Small intestine (tissue), 7 donors: ENCODE measurements at regions not wholly inside any gene's neighbourhood (a gene's known extent, or its start where the extent isn't known, plus 50 kb on each side); places are given as distances from the start of the nearest gene placed in this dataset.

Source experiments
- DNase-seq, 2 donors: peaks; one replicate each; pipeline versions ENCODE4 v3.0.0 to v3.0.0-alpha.2; 2013
- FAIRE-seq: peaks from 2 replicates; lab custom pipeline; 2012; peaks lifted over from hg19 to GRCh38; lab: Jason Lieb, UNC
- H3K27ac ChIP-seq, 3 donors: one replicate each; pipeline ENCODE4 v1.5.1; 2013; ENCODE audit warnings: low read length in 2 of 3, mild to moderate bottlenecking in 2 of 3, control low read depth in 1 of 3, inconsistent platforms in 1 of 3, low read depth in 1 of 3, moderate library complexity in 1 of 3
- H3K27me3 ChIP-seq, 3 donors: one replicate each; pipeline ENCODE4 v1.6.1; 2013; ENCODE audit warnings: low read length in 3 of 3, inconsistent platforms in 1 of 3; ENCODE audit not compliant: control insufficient read depth in 3 of 3, insufficient read depth in 3 of 3
- H3K36me3 ChIP-seq, 3 donors: one replicate each; pipeline ENCODE4 v1.6.1; 2013; ENCODE audit warnings: low read length in 3 of 3, inconsistent platforms in 1 of 3, low read depth in 1 of 3, mild to moderate bottlenecking in 1 of 3, moderate library complexity in 1 of 3; ENCODE audit not compliant: control insufficient read depth in 3 of 3, insufficient read depth in 2 of 3
- H3K4me1 ChIP-seq, 3 donors: one replicate each; pipeline ENCODE4 v1.6.1; 2013; ENCODE audit warnings: low read length in 2 of 3, inconsistent platforms in 1 of 3, low read depth in 1 of 3, mild to moderate bottlenecking in 1 of 3, moderate library complexity in 1 of 3; ENCODE audit not compliant: control insufficient read depth in 3 of 3, insufficient read depth in 2 of 3
- H3K4me3 ChIP-seq, 3 donors: one replicate each; pipeline ENCODE4 v1.5.1; 2013; ENCODE audit warnings: low read length in 3 of 3, control low read depth in 1 of 3, inconsistent platforms in 1 of 3, low read depth in 1 of 3, mild to moderate bottlenecking in 1 of 3, moderate library complexity in 1 of 3
- H3K9me3 ChIP-seq, 2 donors: one replicate each; pipeline ENCODE4 v1.6.1; 2013; ENCODE audit warnings: low read depth in 1 of 2, low read length in 1 of 2; ENCODE audit not compliant: control insufficient read depth in 2 of 2, insufficient read depth in 1 of 2
- WGBS, 3 donors: extraction: QIAGEN DNeasy Blood & Tissue Kit; methylation state at CpG; one replicate each; pipeline ENCODE4 v1.1.7; 2013; 5-methylcytosine and 5-hydroxymethylcytosine counted together
- donor health status: healthy with polysubstance abuse.
- donor health status: control.
- donor health status: control.
- donor health status: Bipolar disorder and iron deficiency.
- donor health status: healthy.

DNA sequence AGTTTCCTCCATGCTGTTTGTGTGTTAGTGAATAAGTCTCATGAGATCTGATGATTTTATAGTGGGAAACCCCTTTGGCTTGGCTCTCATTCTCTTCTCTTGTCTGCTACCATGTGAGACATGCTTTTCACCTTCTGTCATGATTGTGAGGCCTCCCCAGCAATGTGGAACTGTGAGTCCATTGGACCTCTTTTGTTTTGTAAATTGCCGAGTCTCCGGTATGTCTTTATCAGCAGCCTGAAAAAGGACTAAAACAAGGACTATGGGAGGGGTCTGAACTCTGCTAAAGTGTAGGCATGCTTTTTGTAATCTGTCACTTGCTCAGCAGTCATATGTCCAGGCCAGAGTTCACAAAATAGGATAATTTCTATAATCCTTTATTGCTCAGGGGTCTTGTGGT, 164.0 kb upstream of the SNX7 start:
- no peak overlapping the region for H3K27ac ChIP-seq

DNA sequence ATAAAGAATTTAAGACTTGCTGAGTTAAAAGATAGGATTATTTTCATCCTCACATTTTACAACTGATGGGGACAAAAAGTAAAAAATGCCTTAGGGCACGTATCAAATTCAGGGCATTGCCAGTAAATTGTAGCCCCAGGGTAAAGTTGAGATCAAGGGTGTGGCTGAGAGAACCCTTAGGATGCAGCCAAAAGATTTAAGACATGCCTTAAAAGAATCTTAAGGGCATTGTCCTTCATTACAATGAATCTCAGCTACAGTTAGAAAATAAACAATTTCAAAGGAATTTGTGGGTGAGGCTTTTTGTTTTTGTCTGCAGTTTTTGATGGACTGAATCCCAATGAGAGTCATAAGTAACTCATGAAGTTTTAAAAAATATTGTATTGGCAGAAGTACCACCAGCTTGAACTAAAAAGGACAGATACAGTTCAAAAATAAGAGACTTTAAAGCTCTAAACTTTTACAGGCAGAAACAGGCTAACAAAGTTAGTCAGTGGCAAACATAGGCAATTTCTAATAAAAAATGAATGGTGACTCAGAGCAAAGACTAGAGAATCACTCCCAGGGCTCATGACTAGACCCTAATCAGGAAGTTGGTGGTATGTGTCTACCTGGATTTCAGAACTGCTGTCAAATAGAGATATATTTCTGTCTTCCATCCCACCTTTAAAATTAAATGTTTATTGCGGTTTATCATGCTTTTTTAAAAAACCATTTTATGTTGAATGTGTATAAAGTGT, 165.1 kb upstream of the SNX7 start:
- Histone ChIP-seq H3K27ac (no peak overlapping the region), H3K4me1 (no peaks in the 10 kb centered on the region), H3K9me3 (no peaks in the 10 kb centered on the region), H3K27me3 (peaks cover 0 to 3% (median 2%) of the 10 kb centered on the region in 3 donors), H3K36me3 (no peaks in the 10 kb centered on the region), H3K4me3 (no peak overlapping the region)
- WGBS, 3 donors = 75 to 81% (median 78%) methylated on average over 2 of the region's 2 CpGs
- FAIRE-seq (no peak), DNase-seq (no peak)

More for the DNA sequence above, 164.0 kb upstream of the SNX7 start:
- DNase-seq = no peak
- H3K36me3 ChIP-seq = no peaks in the 10 kb centered on the region
- 89 to 92% (median 90%) methylated on average over 2 of the region's 2 CpGs for WGBS, 3 donors
- H3K4me3 ChIP-seq = no peak overlapping the region
- no peaks in the 10 kb centered on the region for H3K4me1 ChIP-seq
- no peaks in the 10 kb centered on the region for H3K9me3 ChIP-seq
- no peak for FAIRE-seq
- peaks cover 0 to 3% (median 2%) of the 10 kb centered on the region in 3 donors for H3K27me3 ChIP-seq

DNA sequence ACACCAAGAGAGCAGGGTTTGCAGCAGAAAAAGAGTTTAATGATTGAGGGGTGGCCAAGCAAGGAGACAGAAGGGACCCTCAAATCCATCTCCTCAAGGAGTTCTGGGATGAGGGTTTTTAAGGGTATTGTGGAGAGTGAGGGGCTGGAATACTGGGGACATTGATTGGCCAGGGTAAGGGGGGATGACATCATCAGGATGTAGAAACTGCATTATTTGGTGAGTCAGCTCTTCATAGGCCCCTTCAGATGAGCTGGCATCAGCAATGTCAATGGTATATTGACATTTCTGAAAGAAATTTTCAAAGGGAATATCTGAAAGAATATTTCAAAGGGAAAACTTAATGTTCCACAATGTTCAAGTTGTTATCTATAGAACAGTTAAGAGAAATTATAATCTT, 168.1 kb upstream of the SNX7 start:
- Histone ChIP-seq H3K27ac (no peak overlapping the region), H3K4me3 (no peak overlapping the region), H3K9me3 (no peaks in the 10 kb centered on the region), H3K4me1 (no peaks in the 10 kb centered on the region), H3K27me3 (peaks cover 0 to 3% (median 0%) of the 10 kb centered on the region in 3 donors), H3K36me3 (no peaks in the 10 kb centered on the region)
- FAIRE-seq (no peak), DNase-seq (no peak)

DNA sequence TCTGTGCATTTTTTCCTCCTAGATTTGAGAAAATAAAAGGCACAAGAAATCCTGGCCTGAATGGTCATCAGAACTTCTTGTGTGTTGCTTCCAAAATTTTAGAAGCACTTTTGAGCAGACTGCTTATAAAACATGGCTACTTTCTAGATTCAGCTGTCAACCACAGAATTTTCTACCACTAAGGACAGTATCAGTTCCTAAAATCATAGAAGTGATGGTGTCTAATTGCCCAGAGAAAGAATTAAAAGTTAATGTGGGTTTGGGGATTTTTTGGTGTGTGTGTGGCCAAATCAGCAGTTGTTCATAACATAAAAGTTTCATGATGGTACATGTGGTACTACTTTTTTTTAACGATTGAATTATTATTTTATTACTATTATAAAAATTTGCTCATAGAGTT, 171.4 kb upstream of the SNX7 start:
- WGBS, 3 donors = 72 to 86% (median 78%) methylated on average over 1 of the region's 1 CpG
- H3K27me3 ChIP-seq = peaks cover 0 to 3% (median 0%) of the 10 kb centered on the region in 3 donors
- H3K4me3 ChIP-seq = no peak overlapping the region
- DNase-seq (no peak), FAIRE-seq (no peak)
- no peak overlapping the region for H3K27ac ChIP-seq
- H3K36me3 ChIP-seq = no peaks in the 10 kb centered on the region
- no peaks in the 10 kb centered on the region for H3K9me3 ChIP-seq
- H3K4me1 ChIP-seq = no peaks in the 10 kb centered on the region

DNA sequence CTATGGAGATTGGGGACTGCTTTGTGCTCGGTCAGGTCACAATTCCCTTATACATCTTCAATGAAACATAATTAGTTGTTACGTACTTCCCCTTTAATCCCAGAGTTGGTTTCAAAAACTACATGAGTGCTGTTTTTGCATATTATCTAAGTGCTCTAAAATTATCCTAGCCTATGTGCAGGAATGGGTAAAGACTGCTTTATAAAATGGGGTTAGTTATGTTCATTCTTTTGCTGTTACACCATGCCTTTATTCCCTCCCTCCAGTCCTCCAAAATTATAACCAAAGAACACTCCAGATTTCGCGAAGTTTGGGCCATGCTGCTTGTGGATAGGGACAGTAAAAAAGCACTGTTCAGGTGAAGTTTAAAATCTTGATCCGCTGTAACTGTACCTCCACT, 173.9 kb upstream of the SNX7 start:
- H3K27me3 ChIP-seq = no peaks in the 10 kb centered on the region
- FAIRE-seq = no peak

DNA sequence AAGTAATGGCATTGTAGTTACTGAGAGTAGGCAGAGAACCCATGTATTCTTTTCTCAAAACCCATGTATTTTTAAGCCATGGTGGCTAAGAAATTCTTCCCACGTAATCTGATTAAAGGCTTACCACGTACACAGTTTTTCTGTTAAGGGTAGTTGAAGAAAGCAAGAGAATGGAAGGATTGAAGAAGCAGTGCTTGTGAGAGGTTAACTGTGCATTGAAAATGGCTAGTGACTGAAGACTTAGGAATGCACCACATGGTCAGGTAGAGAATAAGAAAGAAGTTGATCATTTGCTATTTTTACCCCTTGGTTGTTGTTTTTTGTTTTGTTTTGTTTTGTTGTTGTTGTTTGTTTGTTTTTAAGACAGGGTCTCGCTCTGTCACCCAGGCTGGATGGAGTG, 178.9 kb upstream of the SNX7 start:
- DNase-seq = no peak
- Histone ChIP-seq H3K4me3 (no peak overlapping the region), H3K9me3 (no peaks in the 10 kb centered on the region), H3K27ac (no peak overlapping the region), H3K36me3 (no peaks in the 10 kb centered on the region), H3K27me3 (no peaks in the 10 kb centered on the region), H3K4me1 (no peaks in the 10 kb centered on the region)
- FAIRE-seq = no peak
- 85 to 91% (median 87%) methylated on average over 3 of the region's 3 CpGs for WGBS, 3 donors

More for the DNA sequence above, 173.9 kb upstream of the SNX7 start:
- no peaks in the 10 kb centered on the region for H3K36me3 ChIP-seq
- no peak for DNase-seq
- H3K9me3 ChIP-seq = no peaks in the 10 kb centered on the region
- no peaks in the 10 kb centered on the region for H3K4me1 ChIP-seq
- no peak overlapping the region for H3K27ac ChIP-seq
- H3K4me3 ChIP-seq = no peak overlapping the region
- 86 to 93% (median 91%) methylated on average over 5 of the region's 5 CpGs for WGBS, 3 donors

DNA sequence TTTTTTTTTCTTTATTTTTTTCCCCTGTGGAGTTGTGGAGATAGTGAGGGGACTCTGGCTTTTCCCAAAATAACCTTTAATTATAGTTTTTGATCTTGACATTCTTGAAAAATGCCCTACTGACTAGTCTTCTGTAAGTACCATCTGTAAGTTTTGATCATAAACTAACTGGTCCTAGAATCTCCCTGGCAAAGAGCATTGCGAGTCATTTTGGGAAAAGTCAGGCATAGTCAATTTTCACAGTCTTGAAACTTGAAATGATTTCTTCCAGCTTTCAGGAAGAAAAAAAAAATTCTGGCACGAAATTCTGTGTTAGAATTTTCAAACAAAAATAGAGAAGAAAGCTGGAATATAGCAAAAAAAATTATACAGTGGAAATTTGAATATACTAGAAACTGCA, 181.2 kb upstream of the SNX7 start:
- H3K9me3 ChIP-seq = no peaks in the 10 kb centered on the region
- no peaks in the 10 kb centered on the region for H3K36me3 ChIP-seq
- FAIRE-seq = no peak
- WGBS, 3 donors = 45 to 63% (median 54%) methylated on average over 2 of the region's 2 CpGs
- H3K27ac ChIP-seq = no peak overlapping the region
- DNase-seq = no peak
- no peak overlapping the region for H3K4me3 ChIP-seq
- no peaks in the 10 kb centered on the region for H3K4me1 ChIP-seq
- no peaks in the 10 kb centered on the region for H3K27me3 ChIP-seq

DNA sequence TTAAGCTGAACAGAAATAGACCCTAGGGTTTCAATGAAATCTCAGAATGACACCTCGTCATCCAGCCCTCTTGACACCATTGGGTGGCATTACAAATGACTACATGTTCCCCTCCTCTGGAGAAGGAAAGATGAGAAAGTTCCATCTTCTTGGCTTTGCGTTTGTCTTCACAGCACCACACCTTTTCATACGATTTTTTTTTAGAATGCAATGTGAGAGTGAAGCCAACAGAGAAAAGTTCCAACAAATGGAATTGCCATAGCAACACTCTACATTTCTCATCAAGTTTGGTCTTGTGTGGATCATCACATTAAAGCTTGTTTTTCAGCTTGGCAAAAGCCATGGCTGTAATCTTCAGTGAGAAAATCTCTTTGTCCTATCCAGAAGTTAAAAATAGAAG, 183.4 kb upstream of the SNX7 start:
- FAIRE-seq (no peak), DNase-seq (no peak)
- no peak overlapping the region for H3K27ac ChIP-seq
- H3K4me1 ChIP-seq = no peaks in the 10 kb centered on the region
- H3K9me3 ChIP-seq = no peaks in the 10 kb centered on the region
- no peaks in the 10 kb centered on the region for H3K27me3 ChIP-seq
- no peak overlapping the region for H3K4me3 ChIP-seq
- H3K36me3 ChIP-seq = no peaks in the 10 kb centered on the region
- 66 to 79% (median 69%) methylated on average over 3 of the region's 3 CpGs for WGBS, 3 donors

DNA sequence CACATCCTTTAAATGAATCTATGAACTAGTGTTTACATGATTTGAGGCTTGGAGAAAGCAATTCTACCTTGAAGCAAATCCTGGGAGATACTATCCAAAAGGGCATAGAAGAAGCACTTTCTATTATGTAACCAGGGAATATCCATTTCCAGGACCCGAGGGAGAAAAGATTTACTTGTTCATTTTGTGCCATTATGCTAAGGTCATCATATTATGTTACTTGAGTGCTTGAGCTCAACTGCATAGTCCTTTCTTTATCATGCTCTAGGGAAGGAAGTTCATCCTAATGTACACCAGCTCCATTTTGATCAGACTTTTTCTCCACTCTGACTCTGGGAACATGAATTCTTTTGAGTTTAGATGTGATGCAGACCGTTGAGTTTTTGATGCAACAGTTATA, 188.6 kb upstream of the SNX7 start:
- no peak overlapping the region for H3K4me3 ChIP-seq
- FAIRE-seq = no peak
- no peaks in the 10 kb centered on the region for H3K27me3 ChIP-seq
- WGBS, 3 donors = 63 to 76% (median 74%) methylated on average over 2 of the region's 2 CpGs
- no peak overlapping the region for H3K27ac ChIP-seq
- no peaks in the 10 kb centered on the region for H3K36me3 ChIP-seq
- no peaks in the 10 kb centered on the region for H3K9me3 ChIP-seq
- H3K4me1 ChIP-seq = no peaks in the 10 kb centered on the region
- DNase-seq = no peak
